Uterus (tissue), 3 donors: ENCODE measurements at regions not wholly inside any gene's neighbourhood (a gene's known extent, or its start where the extent isn't known, plus 50 kb on each side); places are given as distances from the start of the nearest gene placed in this dataset.
"Not testable (repeated sequence)": the region's sequence is repeated elsewhere in the genome, so short reads cannot be mapped to it uniquely, and the experiment has no call there.

Source experiments
- DNase-seq, 2 donors: peaks; one replicate each; pipeline ENCODE4 v3.0.0-alpha.2; 2019 to 2020
- H3K27ac ChIP-seq, 2 donors: fragments of 200-600 bp; sonication (generic); 1 replicate in 1 of 2; 2 replicates in 1 of 2; pipeline ENCODE4 v1.5.1; 2016 to 2018
- H3K27me3 ChIP-seq, 2 donors: fragments of 200-600 bp; sonication (generic); one replicate each; pipeline ENCODE4 v1.5.1; 2018 to 2019; ENCODE audit warnings: control low read depth in 1 of 2
- H3K36me3 ChIP-seq, 2 donors: fragments of 200-600 bp; sonication (generic); one replicate each; pipeline ENCODE4 v1.5.1; 2019; ENCODE audit warnings: control low read depth in 1 of 2
- H3K4me1 ChIP-seq, 2 donors: fragments of 200-600 bp; sonication (generic); one replicate each; pipeline ENCODE4 v1.5.1; 2018 to 2019; ENCODE audit warnings: control low read depth in 1 of 2
- H3K4me3 ChIP-seq, 2 donors: fragments of 200-600 bp; sonication (generic); 1 replicate in 1 of 2; 2 replicates in 1 of 2; pipeline ENCODE4 v1.5.1; 2018 to 2019; ENCODE audit warnings: mild to moderate bottlenecking in 1 of 2
- H3K9me3 ChIP-seq, 2 donors: fragments of 200-600 bp; sonication (generic); one replicate each; pipeline ENCODE4 v1.5.1; 2019; ENCODE audit warnings: control low read depth in 1 of 2
- POLR2A ChIP-seq, 2 donors: fragments of 450-650 bp; IDR thresholded peaks; one replicate each; pipeline ENCODE4 v1.6.1; 2016; ENCODE audit warnings: antibody characterized with exemption in 2 of 2, mild to moderate bottlenecking in 1 of 2, moderate library complexity in 1 of 2
- intact Hi-C: fragments of 100-400 bp; cut with DNase I; formaldehyde crosslinking; loops from one replicate; pipeline ENCODE4 v1.15.1; 2023; ENCODE audit warnings: low total_unique reads
- TF ChIP-seq, protein P1 (sequence below), 4 experiments: fragments of 200-600 bp in 2 of 4; fragments of 450-650 bp in 2 of 4; sonication (generic) in 2 of 4; IDR thresholded peaks; one replicate each; pipeline ENCODE4 v1.5.1; 2016 to 2019; ENCODE audit warnings: antibody characterized with exemption in 4 of 4, mild to moderate bottlenecking in 2 of 4, moderate library complexity in 1 of 4
- donor health status: DM: yes; HTN: yes; CAD: no.

DNA sequence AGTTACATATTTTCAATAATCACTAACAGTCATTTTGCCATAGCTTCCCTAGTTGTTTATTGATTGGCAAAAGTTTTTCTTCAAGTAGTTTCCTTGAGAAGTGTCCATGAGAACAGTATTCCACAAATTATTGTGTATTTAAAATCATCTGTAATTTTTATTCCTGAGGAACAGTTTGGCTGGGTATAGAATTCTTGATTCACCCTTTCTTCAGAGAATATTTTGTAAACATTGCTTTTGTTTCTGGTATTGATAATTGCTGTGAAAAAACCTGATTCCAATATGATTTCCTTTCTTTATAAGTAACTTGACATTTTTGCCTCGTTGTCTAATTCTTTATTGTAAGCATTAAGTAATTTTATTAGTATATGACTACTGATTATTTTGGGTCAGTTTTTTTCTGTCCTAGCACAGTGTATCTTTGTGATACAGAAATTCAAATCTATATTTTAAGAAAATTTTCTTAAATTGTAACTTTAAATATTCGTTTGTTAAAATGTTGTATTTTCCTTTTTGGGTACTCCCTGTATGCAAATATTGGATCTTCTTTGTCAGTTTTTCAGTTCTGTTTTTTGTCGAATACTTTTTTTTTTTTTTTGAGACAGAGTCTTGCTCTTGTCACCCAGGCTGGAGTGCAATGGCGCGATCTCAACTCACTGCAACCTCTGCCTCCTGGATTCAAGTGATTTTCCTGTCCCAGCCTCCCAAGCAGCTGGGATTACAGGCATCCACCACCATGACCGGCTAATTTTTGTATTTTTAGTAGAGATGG, 162.0 kb upstream of the ATP2B1 start:
- no peak for DNase-seq

DNA sequence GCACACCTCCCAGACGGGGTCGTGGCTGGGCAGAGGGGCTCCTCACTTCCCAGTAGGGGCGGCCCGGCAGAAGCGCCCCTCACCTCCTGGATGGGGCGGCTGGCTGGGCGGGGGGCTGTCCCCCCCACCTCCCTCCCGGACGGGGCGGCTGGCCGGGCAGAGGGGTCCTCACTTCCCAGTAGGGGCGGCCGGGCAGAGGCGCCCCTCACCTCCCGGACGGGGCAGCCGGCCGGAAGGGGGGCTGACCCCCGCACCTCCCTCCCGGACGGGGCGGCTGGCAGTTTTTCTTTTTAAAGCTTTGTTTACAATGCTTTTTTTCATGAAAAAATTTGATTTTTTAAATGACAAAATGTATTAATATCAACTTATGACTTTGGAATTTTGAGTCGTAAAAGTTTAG, 159.0 kb upstream of the ATP2B1 start:
- H3K36me3 ChIP-seq, H3K27ac ChIP-seq, intact Hi-C loops, H3K27me3 ChIP-seq, H3K4me3 ChIP-seq, DNase-seq, H3K4me1 ChIP-seq, H3K9me3 ChIP-seq: not testable (repeated sequence)

More for the DNA sequence above, 162.0 kb upstream of the ATP2B1 start:
- intact Hi-C loops, result no loop called here
- Histone ChIP-seq H3K27ac (no peak overlapping the region), H3K4me3 (no peak overlapping the region), H3K36me3 (no peaks in the 10 kb centered on the region), H3K27me3 (no peaks in the 10 kb centered on the region), H3K9me3 (no peaks in the 10 kb centered on the region), H3K4me1 (no peaks in the 10 kb centered on the region)
- TF ChIP-seq, protein P1, sequence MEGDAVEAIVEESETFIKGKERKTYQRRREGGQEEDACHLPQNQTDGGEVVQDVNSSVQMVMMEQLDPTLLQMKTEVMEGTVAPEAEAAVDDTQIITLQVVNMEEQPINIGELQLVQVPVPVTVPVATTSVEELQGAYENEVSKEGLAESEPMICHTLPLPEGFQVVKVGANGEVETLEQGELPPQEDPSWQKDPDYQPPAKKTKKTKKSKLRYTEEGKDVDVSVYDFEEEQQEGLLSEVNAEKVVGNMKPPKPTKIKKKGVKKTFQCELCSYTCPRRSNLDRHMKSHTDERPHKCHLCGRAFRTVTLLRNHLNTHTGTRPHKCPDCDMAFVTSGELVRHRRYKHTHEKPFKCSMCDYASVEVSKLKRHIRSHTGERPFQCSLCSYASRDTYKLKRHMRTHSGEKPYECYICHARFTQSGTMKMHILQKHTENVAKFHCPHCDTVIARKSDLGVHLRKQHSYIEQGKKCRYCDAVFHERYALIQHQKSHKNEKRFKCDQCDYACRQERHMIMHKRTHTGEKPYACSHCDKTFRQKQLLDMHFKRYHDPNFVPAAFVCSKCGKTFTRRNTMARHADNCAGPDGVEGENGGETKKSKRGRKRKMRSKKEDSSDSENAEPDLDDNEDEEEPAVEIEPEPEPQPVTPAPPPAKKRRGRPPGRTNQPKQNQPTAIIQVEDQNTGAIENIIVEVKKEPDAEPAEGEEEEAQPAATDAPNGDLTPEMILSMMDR (IDR thresholded peaks at IDR 0.05), result no peak
- TF ChIP-seq POLR2A (IDR thresholded peaks at IDR 0.05), result no peak

DNA sequence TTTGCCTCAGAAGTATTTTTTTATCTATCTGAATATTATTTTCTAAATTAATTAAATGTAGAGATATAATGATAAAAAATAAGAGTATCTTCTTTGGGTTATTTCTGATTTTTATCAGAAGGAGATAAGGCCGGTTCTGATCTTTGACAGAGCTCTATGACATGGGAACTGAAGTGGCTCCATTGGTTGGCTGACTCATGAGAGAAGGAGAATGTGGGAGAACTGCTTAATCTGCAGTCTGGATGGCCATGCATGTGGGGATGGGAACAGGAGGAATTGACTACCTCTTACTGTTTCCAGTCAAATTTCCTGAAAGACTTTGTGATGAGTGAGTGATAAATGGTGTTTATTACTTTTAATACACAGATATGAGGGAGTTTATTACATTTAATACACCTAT, 155.8 kb upstream of the ATP2B1 start:
- intact Hi-C loops, result no loop called here
- no peak for TF ChIP-seq POLR2A (IDR thresholded peaks at IDR 0.05)
- TF ChIP-seq, protein P1 (IDR thresholded peaks at IDR 0.05), result no peak
- no peaks in the 10 kb centered on the region for H3K4me1 ChIP-seq
- no peaks in the 10 kb centered on the region for H3K36me3 ChIP-seq
- DNase-seq, result no peak
- no peaks in the 10 kb centered on the region for H3K9me3 ChIP-seq
- H3K27ac ChIP-seq, result peak overlapping the region in 1 of 2 donors; percentile 63
- no peak overlapping the region for H3K4me3 ChIP-seq
- H3K27me3 ChIP-seq, result no peaks in the 10 kb centered on the region

DNA sequence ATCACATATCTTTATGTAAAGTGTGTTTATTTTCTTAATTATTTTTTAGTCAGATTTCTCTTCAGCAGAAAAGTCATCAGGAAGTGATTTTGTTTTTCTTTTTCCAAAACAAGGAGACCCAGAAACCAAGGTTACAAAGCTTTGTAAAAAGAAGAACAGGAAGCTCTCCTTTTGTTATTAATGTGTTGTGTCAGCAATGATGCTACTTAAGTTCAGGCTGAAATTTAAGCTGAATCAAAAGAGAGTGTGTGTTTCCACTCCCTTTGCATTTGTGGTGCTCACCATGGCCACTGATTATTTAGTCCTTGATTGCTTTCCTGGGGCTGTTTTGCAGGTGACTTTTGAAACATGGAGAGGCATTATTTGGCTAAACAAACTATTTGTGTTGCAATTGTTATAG, 155.3 kb upstream of the ATP2B1 start:
- H3K27ac ChIP-seq, result peak overlapping the region in 1 of 2 donors; percentile 63
- H3K9me3 ChIP-seq, result no peaks in the 10 kb centered on the region
- H3K4me3 ChIP-seq, result no peak overlapping the region
- H3K36me3 ChIP-seq, result no peaks in the 10 kb centered on the region
- intact Hi-C loops, result no loop called here
- no peaks in the 10 kb centered on the region for H3K27me3 ChIP-seq
- DNase-seq, result no peak
- H3K4me1 ChIP-seq, result no peaks in the 10 kb centered on the region
- TF ChIP-seq, protein P1 (IDR thresholded peaks at IDR 0.05), result no peak
- TF ChIP-seq POLR2A (IDR thresholded peaks at IDR 0.05), result no peak

DNA sequence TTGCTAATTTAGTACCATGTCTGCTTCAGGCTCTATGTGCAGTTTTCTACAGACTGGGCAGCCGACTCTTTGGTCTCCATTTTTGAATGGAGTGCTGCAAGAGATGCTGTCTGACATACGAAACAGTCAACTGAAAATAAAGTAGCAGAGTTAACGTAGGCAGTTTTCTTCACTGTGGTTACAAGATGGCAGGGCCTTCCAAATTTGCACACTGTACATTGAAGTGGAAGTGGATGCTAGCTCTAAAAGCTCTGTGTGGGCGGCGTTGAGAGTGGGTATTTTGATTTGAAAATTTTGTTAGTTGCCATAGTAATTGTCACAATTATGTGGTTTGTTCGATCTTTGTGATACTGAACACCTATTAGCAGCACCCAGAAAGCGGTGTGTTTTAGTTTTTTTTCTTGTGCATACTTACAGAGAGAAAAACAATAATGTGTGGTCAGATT, 154.9 kb upstream of the ATP2B1 start:
- H3K27me3 ChIP-seq, result no peaks in the 10 kb centered on the region
- TF ChIP-seq, protein P1 (IDR thresholded peaks at IDR 0.05), result no peak
- TF ChIP-seq POLR2A (IDR thresholded peaks at IDR 0.05), result no peak
- peak overlapping the region in 1 of 2 donors; percentile 63 for H3K27ac ChIP-seq
- H3K4me1 ChIP-seq, result no peaks in the 10 kb centered on the region
- H3K9me3 ChIP-seq, result no peaks in the 10 kb centered on the region
- no peak overlapping the region for H3K4me3 ChIP-seq
- H3K36me3 ChIP-seq, result no peaks in the 10 kb centered on the region
- intact Hi-C loops, result no loop called here
- no peak for DNase-seq
